HCT116 (cell line): ENCODE measurements at regions not wholly inside any gene's neighbourhood (a gene's known extent, or its start where the extent isn't known, plus 50 kb on each side); places are given as distances from the start of the nearest gene placed in this dataset.

Experiments
- ATAC-seq: fragments of 200-7000 bp; cut with Tn5 transposase; 2 replicates; pipeline ENCODE4 v1.9.1; 2020; ENCODE audit warnings: mild to moderate bottlenecking, moderate library complexity
- BruUV-seq: library from RNA; stranded (reverse); fragments of 400-500 nt; replicated peaks from 2 replicates; lab custom pipeline; 2021; lab: Mats Ljungman, UMichigan
- CTCF ChIA-PET: fragments of 300-600 bp; sonication (Branson Sonifier 250); formaldehyde crosslinking; loops from one replicate; lab custom pipeline; 2021; ENCODE audit warnings: antibody characterized with exemption; lab: Charles Lee
- POLR2A ChIA-PET: fragments of 300-600, 350-600 bp; sonication (Branson Sonifier 250); formaldehyde crosslinking; loops from one replicate; lab custom pipeline; 2021; ENCODE audit warnings: antibody characterized with exemption; lab: Charles Lee
- RAD21 ChIA-PET, 2 experiments: fragments of 300-600 bp; sonication (Branson Sonifier 250); formaldehyde crosslinking; loops; one replicate each; lab custom pipeline; 2023; ENCODE audit warnings: low total read pairs in 2 of 2; ENCODE audit not compliant: uncharacterized antibody in 2 of 2, unreplicated experiment in 2 of 2, low non-redundant PET in 1 of 2; lab: Charles Lee
- DNase-seq: peaks from one replicate; pipeline ENCODE4 v3.0.0-alpha.2; 2010; ENCODE audit warnings: low read depth, low spot score
- H2AFZ ChIP-seq: fragments of 200-600 bp; shearing (Covaris generic), sonication (generic); 2 replicates; pipeline ENCODE4 v1.6.1; 2017; ENCODE audit warnings: low read depth, mixed run types, mixed read lengths, antibody characterized with exemption, low read length; ENCODE audit not compliant: poor library complexity, severe bottlenecking
- H3K27ac ChIP-seq: 2 replicates; pipeline ENCODE4 v1.5.1; 2012; ENCODE audit warnings: low read depth, low read length
- H3K27me3 ChIP-seq: fragments of 200-600 bp; sonication (generic); 2 replicates; pipeline ENCODE4 v1.6.1; 2016; ENCODE audit warnings: mixed run types, low read length, mixed read lengths; ENCODE audit not compliant: insufficient read depth
- H3K36me3 ChIP-seq, 2 experiments: fragments of 200-500 bp in 1 of 2; fragments of 200-600 bp in 1 of 2; sonication (Bioruptor generic) in 1 of 2; sonication (generic) in 1 of 2; 2 replicates each; pipeline versions ENCODE4 v1.5.1 to v1.6.1; 2014 to 2016; ENCODE audit warnings: low read length in 2 of 2, inconsistent platforms in 1 of 2, mixed read lengths in 1 of 2, mixed run types in 1 of 2; ENCODE audit not compliant: insufficient read depth in 2 of 2, control insufficient read depth in 1 of 2
- H3K4me1 ChIP-seq, 2 experiments: fragments of 200-600 bp in 1 of 2; sonication (generic) in 1 of 2; 2 replicates each; pipeline versions ENCODE4 v1.5.1 to v1.6.1; 2012 to 2017; ENCODE audit warnings: low read length in 2 of 2, inconsistent platforms in 1 of 2, mild to moderate bottlenecking in 1 of 2, mixed read lengths in 1 of 2, mixed run types in 1 of 2, moderate library complexity in 1 of 2; ENCODE audit not compliant: insufficient read depth in 2 of 2, control insufficient read depth in 1 of 2
- H3K4me2 ChIP-seq: fragments of 200-600 bp; sonication (generic); 2 replicates; pipeline ENCODE4 v1.6.1; 2017; ENCODE audit warnings: mixed run types, low read length, mixed read lengths
- H3K4me3 ChIP-seq, 2 experiments: fragments of 200-600 bp in 1 of 2; sonication (generic) in 1 of 2; replicated peaks in 1 of 2; 2 replicates each; pipeline ENCODE4 v1.5.1; 2011 to 2016; ENCODE audit warnings: low read length in 2 of 2, control low read depth in 1 of 2, low read depth in 1 of 2, mild to moderate bottlenecking in 1 of 2, mixed read lengths in 1 of 2, mixed run types in 1 of 2
- H3K79me2 ChIP-seq: fragments of 200-600 bp; sonication (generic); 2 replicates; pipeline ENCODE4 v1.6.1; 2017; ENCODE audit warnings: mild to moderate bottlenecking, mixed run types, low read length, moderate library complexity, mixed read lengths; ENCODE audit not compliant: insufficient read depth
- H3K9ac ChIP-seq: fragments of 200-600 bp; sonication (generic); 2 replicates; pipeline ENCODE4 v1.6.1; 2016; ENCODE audit warnings: low read length, mixed read lengths
- H3K9me2 ChIP-seq: fragments of 200-600 bp; sonication (generic), shearing (Covaris generic); 2 replicates; pipeline ENCODE4 v1.6.1; 2017; ENCODE audit warnings: mixed run types, mild to moderate bottlenecking, moderate library complexity; ENCODE audit not compliant: insufficient read depth
- H3K9me3 ChIP-seq, 2 experiments: fragments of 200-500 bp in 1 of 2; fragments of 200-600 bp in 1 of 2; sonication (Bioruptor generic) in 1 of 2; sonication (generic) in 1 of 2; 2 replicates each; pipeline ENCODE4 v1.6.1; 2014 to 2017; ENCODE audit warnings: low read length in 2 of 2, mixed read lengths in 2 of 2, inconsistent platforms in 1 of 2, low read depth in 1 of 2, mild to moderate bottlenecking in 1 of 2, mixed run types in 1 of 2, moderate library complexity in 1 of 2; ENCODE audit not compliant: control insufficient read depth in 1 of 2, insufficient read depth in 1 of 2
- H4K20me1 ChIP-seq: fragments of 200-600 bp; sonication (generic), shearing (Covaris generic); 2 replicates; pipeline ENCODE4 v1.6.1; 2017; ENCODE audit warnings: mixed run types, mild to moderate bottlenecking, moderate library complexity; ENCODE audit not compliant: insufficient read depth
- ATF3 ChIP-seq: IDR thresholded peaks from 2 replicates; pipeline ENCODE4 v1.6.1; 2012
- EGR1 ChIP-seq: IDR thresholded peaks from 2 replicates; pipeline ENCODE4 v1.6.1; 2012; ENCODE audit warnings: low read depth
- EZH2 ChIP-seq: fragments of 200-600 bp; sonication (generic); IDR thresholded peaks from 2 replicates; pipeline ENCODE4 v1.6.1; 2017; ENCODE audit warnings: antibody characterized with exemption, mixed run types
- POLR2A ChIP-seq: IDR thresholded peaks from 2 replicates; pipeline ENCODE4 v1.7.0; 2011; ENCODE audit warnings: borderline replicate concordance; ENCODE audit not compliant: insufficient read depth, insufficient read length; ENCODE audit errors: extremely low read depth
- SIN3A ChIP-seq: IDR thresholded peaks from 2 replicates; pipeline ENCODE4 v1.6.1; 2012; ENCODE audit warnings: low read depth
- YY1 ChIP-seq: IDR thresholded peaks from 2 replicates; pipeline ENCODE4 v1.6.1; 2011; ENCODE audit warnings: low read length, low read depth, moderate library complexity, mild to moderate bottlenecking; ENCODE audit not compliant: insufficient replicate concordance; ENCODE audit errors: extremely low read depth
- ZBTB33 ChIP-seq: IDR thresholded peaks from 2 replicates; pipeline ENCODE4 v1.6.1; 2011; ENCODE audit warnings: mild to moderate bottlenecking, low read length, moderate library complexity; ENCODE audit not compliant: insufficient replicate concordance; ENCODE audit errors: extremely low read depth
- ZFX ChIP-seq: fragments of 450-650 bp; IDR thresholded peaks from 2 replicates; pipeline ENCODE4 v1.6.1; 2017
- intact Hi-C: fragments of 100-400 bp; cut with micrococcal nuclease; formaldehyde crosslinking; loops from 2 replicates; pipeline ENCODE4 v1.10.0; 2022

GRCh38 chr16:86768999-86769398, 190.7 kb downstream of the FOXL1 start:
- Histone ChIP-seq H3K27me3 (peaks cover 38% of the 10 kb centered on the region), H3K4me1 (no peaks in the 10 kb centered on the region)
- DNase-seq = no peak
- intact Hi-C loops = no loop called here
- POLR2A ChIA-PET = no interaction called here
- TF ChIP-seq ATF3 (no peak), EGR1 (no peak)
- TF ChIP-seq, all 23 proteins: peak for 0
- RAD21 ChIA-PET = no interaction called here
- H3K36me3 ChIP-seq = no peaks in the 10 kb centered on the region
- H3K9me2 ChIP-seq = no peaks in the 10 kb centered on the region
- no peak overlapping the region for H3K4me3 ChIP-seq
- peaks cover 0 to 6% of the 10 kb centered on the region in 2 experiments; a peak in 1 of 4 replicates for H3K9me3 ChIP-seq
- no peak for ATAC-seq
- H3K79me2 ChIP-seq = no peaks in the 10 kb centered on the region
- H3K27ac ChIP-seq = no peak overlapping the region
- H2AFZ ChIP-seq = no peak overlapping the region
- no peak overlapping the region for H3K4me2 ChIP-seq
- no TSS peak for BruUV-seq
- no peaks in the 10 kb centered on the region for H4K20me1 ChIP-seq
- CTCF ChIA-PET = no interaction called here
- H3K9ac ChIP-seq = no peak overlapping the region

GRCh38 chr16:86771506-86772460, 193.4 kb downstream of the FOXL1 start:
- ChIA-PET POLR2A (no interaction called here), CTCF (no interaction called here), RAD21 (no interaction called here)
- H4K20me1 ChIP-seq = no peaks in the 10 kb centered on the region
- no peak overlapping the region for H3K9ac ChIP-seq
- no peaks in the 10 kb centered on the region for H3K9me3 ChIP-seq
- DNase-seq (no peak), ATAC-seq (no peak)
- no peak overlapping the region for H3K4me3 ChIP-seq
- no peaks in the 10 kb centered on the region for H3K36me3 ChIP-seq
- H2AFZ ChIP-seq = no peak overlapping the region
- no peaks in the 10 kb centered on the region for H3K79me2 ChIP-seq
- intact Hi-C loops = no loop called here
- no peaks in the 10 kb centered on the region for H3K4me1 ChIP-seq
- H3K27ac ChIP-seq = no peak overlapping the region
- no peaks in the 10 kb centered on the region for H3K9me2 ChIP-seq
- peaks cover 30% of the 10 kb centered on the region for H3K27me3 ChIP-seq
- H3K4me2 ChIP-seq = no peak overlapping the region
- TF ChIP-seq ZBTB33 (no peak), POLR2A (no peak), SIN3A (no peak), YY1 (no peak), EZH2 (no peak), ZFX (no peak)
- BruUV-seq = no TSS peak
